Fibroblast of pulmonary artery (primary cell): ENCODE measurements at regions not wholly inside any gene's neighbourhood (a gene's known extent, or its start where the extent isn't known, plus 50 kb on each side); places are given as distances from the start of the nearest gene placed in this dataset.
A peak's percentile ranks its signal among the peaks of the same experiment; 100 is the strongest.
"Not testable (repeated sequence)": the region's sequence is repeated elsewhere in the genome, so short reads cannot be mapped to it uniquely, and the experiment has no call there.

Experiments used
- DNase-seq: peaks from one replicate; pipeline ENCODE4 v3.0.0-alpha.2; 2010; ENCODE audit warnings: low read depth
- H3K4me3 ChIP-seq: replicated peaks from 2 replicates; pipeline ENCODE4 v1.5.1; 2011; ENCODE audit warnings: low read depth, mild to moderate bottlenecking, control low read depth, low read length, moderate library complexity
- CTCF ChIP-seq: IDR thresholded peaks from 2 replicates; pipeline ENCODE4 v1.5.1; 2011; ENCODE audit warnings: mild to moderate bottlenecking, control low read depth, low read length, inconsistent platforms; ENCODE audit errors: missing control alignments

- TF ChIP-seq CTCF: no peak
- no peak overlapping the region for H3K4me3 ChIP-seq
- DNase-seq: peak; percentile 27
These were observed 424.8 kb downstream of the IRX1 start for GRCh38 chr5:4020400-4020799.

- DNase-seq: no peak
- H3K4me3 ChIP-seq: no peak overlapping the region
These were observed 426.5 kb downstream of the IRX1 start for GRCh38 chr5:4022056-4022670.

GRCh38 chr5:4023091-4023752 is 427.6 kb downstream of the IRX1 start:
- no peak for DNase-seq
- no peak overlapping the region for H3K4me3 ChIP-seq
- TF ChIP-seq CTCF: no peak

More at GRCh38 chr5:4022056-4022670, 426.5 kb downstream of the IRX1 start:
- no peak for TF ChIP-seq CTCF

- no peak for TF ChIP-seq CTCF
- no peak for DNase-seq
- no peak overlapping the region for H3K4me3 ChIP-seq
These were observed 428.2 kb downstream of the IRX1 start for GRCh38 chr5:4023753-4024335.

- H3K4me3 ChIP-seq: no peak overlapping the region
- no peak for TF ChIP-seq CTCF
- DNase-seq: peak; percentile 22
These were observed 431.6 kb downstream of the IRX1 start for GRCh38 chr5:4027088-4027734.

- no peak overlapping the region for H3K4me3 ChIP-seq
- DNase-seq: no peak
- TF ChIP-seq CTCF: no peak
These were observed 432.8 kb downstream of the IRX1 start for GRCh38 chr5:4028384-4028783.

- not testable (repeated sequence) for DNase-seq, H3K4me3 ChIP-seq
These were observed 437.9 kb downstream of the IRX1 start for GRCh38 chr5:4033546-4033945.
